H1 (cell line): ENCODE measurements at regions not wholly inside any gene's neighbourhood (a gene's known extent, or its start where the extent isn't known, plus 50 kb on each side); places are given as distances from the start of the nearest gene placed in this dataset.

ENCODE experiments used
- CTCF ChIA-PET: fragments of 300-600 bp; sonication (Branson Sonifier 250); formaldehyde crosslinking; loops from one replicate; lab custom pipeline; 2021; ENCODE audit not compliant: partially characterized antibody; lab: Charles Lee
- POLR2A ChIA-PET: fragments of 300-600 bp; sonication (Branson Sonifier 250); formaldehyde crosslinking; loops from one replicate; lab custom pipeline; 2021; ENCODE audit warnings: inconsistent platforms; ENCODE audit not compliant: partially characterized antibody; lab: Charles Lee
- DNase-seq, 2 experiments: peaks; one replicate each; pipeline versions ENCODE4 v3.0.0 to v3.0.0-alpha.2; 2010 to 2022; ENCODE audit warnings: low spot score in 2 of 2, low read depth in 1 of 2, mixed read lengths in 1 of 2
- FAIRE-seq: peaks from 2 replicates; lab custom pipeline; 2011; peaks lifted over from hg19 to GRCh38; lab: Jason Lieb, UNC
- H2AFZ ChIP-seq: 2 replicates; pipeline ENCODE4 v1.8.1; 2012; ENCODE audit warnings: low read length, inconsistent platforms
- H2AK5ac ChIP-seq: 2 replicates; pipeline ENCODE4 v1.6.1; 2013; ENCODE audit warnings: low read depth, low read length
- H2BK120ac ChIP-seq: replicated peaks from 2 replicates; pipeline ENCODE3; 2013; ENCODE audit warnings: low read depth, low read length, inconsistent platforms
- H2BK12ac ChIP-seq: 2 replicates; pipeline ENCODE4 v1.6.1; 2013; ENCODE audit warnings: low read depth, low read length
- H2BK15ac ChIP-seq: 2 replicates; pipeline ENCODE4 v1.6.1; 2013; ENCODE audit warnings: low read length
- H2BK20ac ChIP-seq: 2 replicates; pipeline ENCODE4 v1.6.1; 2013; ENCODE audit warnings: low read length
- H2BK5ac ChIP-seq: 2 replicates; pipeline ENCODE4 v1.6.1; 2013; ENCODE audit warnings: low read depth, low read length
- H3K14ac ChIP-seq: 2 replicates; pipeline ENCODE4 v1.6.1; 2013; ENCODE audit warnings: inconsistent platforms; ENCODE audit not compliant: insufficient read length
- H3K18ac ChIP-seq: 2 replicates; pipeline ENCODE4 v1.6.1; 2013; ENCODE audit warnings: low read length; ENCODE audit errors: extremely low read depth
- H3K23ac ChIP-seq: 2 replicates; pipeline ENCODE4 v1.6.1; 2013; ENCODE audit warnings: inconsistent platforms; ENCODE audit not compliant: insufficient read length
- H3K23me2 ChIP-seq: 2 replicates; pipeline ENCODE4 v1.6.1; 2013; ENCODE audit warnings: low read depth, low read length
- H3K27ac ChIP-seq: 2 replicates; pipeline ENCODE4 v1.6.1; 2011; ENCODE audit warnings: low read depth, low read length, inconsistent platforms
- H3K27me3 ChIP-seq, 4 experiments: replicated peaks in 1 of 4; 1 replicate in 1 of 4; 2 replicates in 3 of 4; pipeline versions ENCODE4 v1.6.1 to v1.8.1; 2011 to 2013; ENCODE audit warnings: low read length in 3 of 4, mild to moderate bottlenecking in 3 of 4, inconsistent platforms in 2 of 4, mixed read lengths in 2 of 4, moderate library complexity in 1 of 4; ENCODE audit not compliant: control insufficient read depth in 3 of 4, insufficient read depth in 3 of 4; ENCODE audit errors: extremely low read depth in 1 of 4
- H3K36me3 ChIP-seq, 4 experiments: 2 replicates each; pipeline versions ENCODE4 v1.6.1 to v1.8.1; 2011 to 2013; ENCODE audit warnings: mild to moderate bottlenecking in 4 of 4, low read length in 3 of 4, moderate library complexity in 2 of 4, control low read depth in 1 of 4, inconsistent platforms in 1 of 4; ENCODE audit not compliant: insufficient read depth in 4 of 4, control insufficient read depth in 2 of 4
- H3K4ac ChIP-seq: replicated peaks from 2 replicates; pipeline ENCODE3; 2013; ENCODE audit warnings: low read length, low read depth, mixed read lengths, inconsistent platforms; ENCODE audit not compliant: insufficient read length
- H3K4me1 ChIP-seq, 4 experiments: replicated peaks in 1 of 4; 1 replicate in 1 of 4; 2 replicates in 3 of 4; pipeline versions ENCODE4 v1.6.1 to v1.8.1; 2011 to 2013; ENCODE audit warnings: low read length in 3 of 4, inconsistent platforms in 2 of 4, mixed read lengths in 1 of 4; ENCODE audit not compliant: insufficient read depth in 4 of 4, control insufficient read depth in 3 of 4
- H3K4me2 ChIP-seq, 2 experiments: 2 replicates each; pipeline versions ENCODE4 v1.6.1 to v1.8.1; 2011 to 2013; ENCODE audit warnings: low read depth in 2 of 2, low read length in 2 of 2, control low read depth in 1 of 2, inconsistent platforms in 1 of 2, mild to moderate bottlenecking in 1 of 2; ENCODE audit not compliant: insufficient read depth in 1 of 2
- H3K4me3 ChIP-seq, 4 experiments: fragments of 200-600, 300-600 bp in 1 of 4; sonication (generic), shearing (Covaris generic), sonication (Bioruptor Twin) in 1 of 4; 2 replicates each; pipeline versions ENCODE4 v1.5.1 to v1.8.1; 2011 to 2016; ENCODE audit warnings: low read length in 4 of 4, low read depth in 3 of 4, control low read depth in 2 of 4, inconsistent platforms in 2 of 4, mild to moderate bottlenecking in 2 of 4, mixed read lengths in 1 of 4, moderate library complexity in 1 of 4; ENCODE audit not compliant: insufficient read depth in 2 of 4; ENCODE audit errors: extremely low read depth in 1 of 4
- H3K56ac ChIP-seq: replicated peaks from 2 replicates; pipeline ENCODE3; 2013; ENCODE audit warnings: low read depth, mild to moderate bottlenecking, mixed read lengths, low read length, inconsistent platforms; ENCODE audit not compliant: insufficient read length
- H3K79me1 ChIP-seq: 2 replicates; pipeline ENCODE4 v1.6.1; 2013; ENCODE audit warnings: low read depth, low read length, control low read depth
- H3K79me2 ChIP-seq, 2 experiments: 2 replicates each; pipeline versions ENCODE4 v1.6.1 to v1.8.1; 2012 to 2013; ENCODE audit warnings: low read length in 2 of 2, mild to moderate bottlenecking in 2 of 2, inconsistent platforms in 1 of 2; ENCODE audit not compliant: insufficient read depth in 2 of 2, control insufficient read depth in 1 of 2
- H3K9ac ChIP-seq, 4 experiments: replicated peaks in 1 of 4; 1 replicate in 1 of 4; 2 replicates in 3 of 4; pipeline versions ENCODE4 v1.6.1 to v1.8.1; 2011 to 2013; ENCODE audit warnings: low read depth in 3 of 4, low read length in 3 of 4, control low read depth in 2 of 4, mild to moderate bottlenecking in 2 of 4, moderate library complexity in 2 of 4, inconsistent platforms in 1 of 4; ENCODE audit errors: extremely low read depth in 1 of 4
- H3K9me3 ChIP-seq, 2 experiments: 2 replicates each; pipeline versions ENCODE4 v1.6.1 to v1.8.1; 2012 to 2013; ENCODE audit warnings: mild to moderate bottlenecking in 2 of 2, moderate library complexity in 2 of 2, control low read depth in 1 of 2, inconsistent platforms in 1 of 2, low read depth in 1 of 2, low read length in 1 of 2, mixed read lengths in 1 of 2; ENCODE audit not compliant: insufficient read depth in 2 of 2
- H4K20me1 ChIP-seq, 2 experiments: replicated peaks in 1 of 2; 2 replicates each; pipeline versions ENCODE3 to v1.8.1; 2011 to 2013; ENCODE audit warnings: inconsistent platforms in 2 of 2, low read length in 2 of 2, mild to moderate bottlenecking in 1 of 2; ENCODE audit not compliant: insufficient read depth in 2 of 2, control insufficient read depth in 1 of 2
- H4K5ac ChIP-seq: 2 replicates; pipeline ENCODE4 v1.6.1; 2013; ENCODE audit warnings: low read length, low read depth, mixed read lengths, inconsistent platforms; ENCODE audit not compliant: insufficient read length
- H4K8ac ChIP-seq: 2 replicates; pipeline ENCODE4 v1.8.0; 2013; ENCODE audit warnings: mild to moderate bottlenecking, moderate library complexity, low read length, inconsistent platforms; ENCODE audit not compliant: insufficient read depth; ENCODE audit errors: extremely low read depth
- H4K91ac ChIP-seq: replicated peaks from 2 replicates; pipeline ENCODE3; 2013; ENCODE audit warnings: low read length, mixed read lengths, inconsistent platforms; ENCODE audit not compliant: insufficient read length
- CBX8 ChIP-seq: fragments of 300-800, 300-1000 bp; sonication (generic); IDR thresholded peaks from 2 replicates; pipeline ENCODE4 v1.7.1; 2016; ENCODE audit warnings: low read depth, low read length, borderline replicate concordance
- CTBP2 ChIP-seq: IDR thresholded peaks from 2 replicates; pipeline ENCODE4 v1.7.0; 2011; ENCODE audit warnings: borderline replicate concordance, mild to moderate bottlenecking, moderate library complexity, mixed read lengths, low read length; ENCODE audit not compliant: insufficient read depth, insufficient read length
- FOSL1 ChIP-seq: IDR thresholded peaks from 2 replicates; pipeline ENCODE4 v1.6.1; 2011; ENCODE audit warnings: mild to moderate bottlenecking, low read depth, low read length, moderate library complexity; ENCODE audit not compliant: insufficient read depth
- JUN ChIP-seq: IDR thresholded peaks from 2 replicates; pipeline ENCODE4 v1.6.1; 2011; ENCODE audit warnings: low read depth, mild to moderate bottlenecking, improper control_type of control experiment, low read length
- RNF2 ChIP-seq: fragments of 200-900, 300-1000 bp; sonication (generic); IDR thresholded peaks from 2 replicates; pipeline ENCODE4 v1.7.1; 2016; ENCODE audit warnings: borderline replicate concordance, low read depth, mild to moderate bottlenecking, antibody characterized with exemption, low read length; ENCODE audit not compliant: poor library complexity, severe bottlenecking; ENCODE audit errors: missing control alignments
- SIRT6 ChIP-seq: IDR thresholded peaks from one replicate; pipeline ENCODE4 v1.7.1; 2012; ENCODE audit warnings: low read length, inconsistent platforms
- TAF1 ChIP-seq: IDR thresholded peaks from 2 replicates; pipeline ENCODE4 v1.6.1; 2011; ENCODE audit warnings: mild to moderate bottlenecking, low read depth, low read length
- TBP ChIP-seq: IDR thresholded peaks from 2 replicates; pipeline ENCODE4 v1.6.1; 2011; ENCODE audit warnings: low read depth, low read length, improper control_type of control experiment
- WGBS, 2 experiments: shearing (Covaris generic) in 1 of 2; methylation state at CpG; one replicate each; pipeline versions ENCODE4 v1.1.6 to v1.1.7; 2013 to 2015; ENCODE audit warnings: low lambda C conversion rate in 2 of 2, mixed read lengths in 2 of 2, inconsistent platforms in 1 of 2, low coverage in 1 of 2, missing lambda C conversion rate in 1 of 2; ENCODE audit not compliant: insufficient replicate concordance in 2 of 2, insufficient coverage in 1 of 2, insufficient read length in 1 of 2; ENCODE audit errors: extremely low coverage in 1 of 2, missing lambda C conversion rate in 1 of 2; 5-methylcytosine and 5-hydroxymethylcytosine counted together

GRCh38 chr11:28871090-28871489 is 762.9 kb downstream of the METTL15 start:
- H3K18ac ChIP-seq, result no peak overlapping the region
- no peak overlapping the region for H4K5ac ChIP-seq
- H3K27me3 ChIP-seq, result no peaks in the 10 kb centered on the region
- no peak overlapping the region for H3K4me2 ChIP-seq
- ChIA-PET CTCF (no interaction called here), POLR2A (no interaction called here)
- no peak overlapping the region for H2AFZ ChIP-seq
- H2BK5ac ChIP-seq, result no peak overlapping the region
- H3K79me2 ChIP-seq, result no peaks in the 10 kb centered on the region
- no peak overlapping the region for H3K56ac ChIP-seq
- H2AK5ac ChIP-seq, result no peak overlapping the region
- no peak overlapping the region for H3K23ac ChIP-seq
- H3K79me1 ChIP-seq, result no peaks in the 10 kb centered on the region
- no peak overlapping the region for H3K27ac ChIP-seq
- no peak overlapping the region for H2BK15ac ChIP-seq
- FAIRE-seq (no peak), DNase-seq (no peak)
- H4K91ac ChIP-seq, result no peak overlapping the region
- no peaks in the 10 kb centered on the region for H3K36me3 ChIP-seq
- H3K23me2 ChIP-seq, result no peaks in the 10 kb centered on the region
- H2BK120ac ChIP-seq, result no peak overlapping the region
- WGBS, 2 experiments, result 100% methylated on average over 1 of the region's 1 CpG; no CpG with 5 or more reads in 1 of the 2 experiments
- no peak overlapping the region for H3K4ac ChIP-seq
- no peaks in the 10 kb centered on the region for H4K20me1 ChIP-seq
- H2BK20ac ChIP-seq, result no peak overlapping the region
- H3K4me1 ChIP-seq, result no peaks in the 10 kb centered on the region
- H3K4me3 ChIP-seq, result no peak overlapping the region
- H4K8ac ChIP-seq, result no peak overlapping the region
- H3K9me3 ChIP-seq, result no peaks in the 10 kb centered on the region
- no peak overlapping the region for H2BK12ac ChIP-seq
- TF ChIP-seq CBX8, result no peak
- no peak for TF ChIP-seq TAF1
- no peak for TF ChIP-seq TBP
- no peak for TF ChIP-seq SIRT6
- TF ChIP-seq CTBP2, result no peak
- TF ChIP-seq RNF2, result no peak
- no peak for TF ChIP-seq FOSL1
- TF ChIP-seq JUN, result no peak
- TF ChIP-seq, all 59 proteins: peak for 0
- no peak overlapping the region for H3K14ac ChIP-seq
- H3K9ac ChIP-seq, result no peak overlapping the region
